Hematopoietic multipotent progenitor cell treated with erythropoietin and hydrocortisone succinate and interleukin-3 and kit ligand, for 17 days (in vitro differentiated cells): ENCODE measurements at regions not wholly inside any gene's neighbourhood (a gene's known extent, or its start where the extent isn't known, plus 50 kb on each side); places are given as distances from the start of the nearest gene placed in this dataset.
A peak's percentile ranks its signal among the peaks of the same experiment; 100 is the strongest.

ENCODE experiments used
- DNase-seq: peaks from one replicate; pipeline ENCODE4 v3.0.0-alpha.2; 2015; ENCODE audit warnings: low spot score

DNA sequence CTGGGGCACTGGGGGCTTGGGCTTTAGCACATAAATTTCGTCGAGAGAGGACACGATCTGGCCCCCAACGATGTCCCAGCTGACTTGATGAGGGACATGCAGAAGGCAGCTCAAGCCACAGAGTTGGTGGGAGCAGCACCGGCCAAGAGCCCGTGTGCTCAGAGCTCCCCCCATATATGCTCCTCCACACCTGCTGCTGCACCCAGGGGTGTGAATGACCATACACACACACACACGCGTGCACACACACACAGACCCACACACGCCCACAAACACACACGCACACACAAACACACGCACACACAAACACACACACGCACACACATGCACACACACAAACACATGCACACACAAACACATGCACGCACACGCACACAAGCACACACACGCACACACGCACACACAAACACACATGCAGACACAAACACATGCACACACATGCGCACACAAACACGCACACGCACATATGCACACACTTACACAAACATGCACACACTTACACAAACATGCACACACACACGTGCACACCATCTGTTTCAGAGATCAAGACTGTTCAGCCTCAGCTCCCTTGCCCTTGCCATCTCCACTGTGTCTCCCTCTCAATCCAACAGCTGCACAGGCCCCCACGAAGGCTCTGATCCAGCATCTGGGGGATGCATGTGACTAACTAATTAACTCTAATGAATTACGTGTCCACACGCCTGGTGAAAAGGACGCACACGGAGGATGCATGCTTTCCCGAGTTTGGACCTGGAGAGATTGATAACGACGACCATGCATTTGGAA lies 85.6 kb upstream of the TNRC6C start:
- DNase-seq = no peak

DNA sequence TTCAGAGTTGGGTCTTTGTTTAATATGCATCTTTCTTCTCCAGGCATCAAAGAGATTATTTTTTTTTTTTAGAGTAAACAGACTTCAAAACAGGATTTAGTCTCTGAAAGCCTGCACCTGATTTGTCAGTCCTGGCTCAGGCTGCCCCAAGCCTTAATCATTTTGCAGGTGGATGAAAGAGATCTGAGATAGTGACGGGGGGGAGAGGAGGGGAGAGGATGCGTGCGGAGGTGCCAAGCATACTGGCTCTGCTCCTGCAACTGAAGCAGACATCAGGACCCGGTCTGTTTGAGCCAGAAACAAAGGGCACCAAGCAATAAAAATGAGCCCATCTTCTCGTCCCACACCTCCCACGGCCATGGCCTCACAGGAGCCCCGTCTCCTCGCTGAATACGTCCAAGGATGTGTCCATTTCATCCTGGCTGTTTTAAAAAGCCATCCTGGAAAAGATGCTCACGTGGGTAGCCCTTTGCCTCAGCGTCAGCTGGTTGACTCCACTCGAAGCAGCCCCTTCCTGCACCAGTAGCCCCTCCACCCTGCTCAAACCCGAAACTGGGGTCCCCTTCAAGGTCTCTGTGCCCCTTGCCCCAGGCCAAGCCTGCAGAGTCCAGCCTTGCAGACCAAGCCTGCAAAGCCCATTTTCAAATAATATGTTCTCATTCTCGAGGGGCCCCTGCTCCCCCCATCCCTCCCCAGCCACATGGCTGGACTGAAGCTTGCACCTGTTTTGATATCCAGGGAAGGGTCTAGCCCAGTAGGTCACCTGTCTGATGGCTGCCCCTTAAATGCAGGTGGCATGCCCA lies 84.8 kb upstream of the TNRC6C start:
- no peak for DNase-seq

DNA sequence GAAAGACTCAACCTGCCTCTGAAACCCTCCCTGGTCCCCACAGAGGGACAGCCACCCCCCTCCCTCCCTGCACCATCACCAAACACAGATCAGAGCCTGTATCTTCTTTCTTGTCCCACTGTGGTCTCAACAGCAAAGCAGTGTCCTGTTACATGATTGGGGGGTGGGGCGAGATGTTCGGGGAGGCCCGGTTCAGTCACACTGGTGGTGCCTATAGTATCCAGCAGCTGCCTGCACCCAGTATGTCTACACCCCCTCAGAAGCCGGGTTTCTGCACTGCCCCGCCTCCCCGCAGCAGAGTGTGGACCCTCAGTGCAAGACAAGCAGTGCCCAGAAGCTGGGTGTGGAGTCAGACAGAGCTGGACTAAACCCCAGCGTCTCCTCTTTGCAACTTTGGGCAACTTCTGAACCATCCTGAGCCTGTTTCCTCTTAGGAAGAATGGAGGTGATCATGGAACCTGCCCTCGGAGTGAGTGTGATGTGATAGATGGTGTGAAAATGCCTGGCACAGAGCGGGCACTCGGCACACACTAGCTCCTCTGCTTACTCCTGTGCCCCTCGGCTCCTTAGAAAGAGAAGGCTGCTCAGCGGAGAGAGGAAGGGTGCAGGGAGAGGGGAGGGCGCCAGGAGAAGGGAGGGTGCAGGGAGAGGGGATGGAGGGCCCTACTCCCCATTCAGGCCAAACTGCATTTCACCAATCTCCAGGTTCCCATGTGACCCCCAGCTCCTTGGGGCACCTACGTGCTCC lies 84.0 kb upstream of the TNRC6C start:
- no peak for DNase-seq

GRCh38 chr17:77875051-77875780 lies 83.3 kb upstream of the TNRC6C start:
- no peak for DNase-seq

- DNase-seq = peak; percentile 50
Measured at GRCh38 chr17:77875881-77876509, 82.5 kb upstream of the TNRC6C start.

DNA sequence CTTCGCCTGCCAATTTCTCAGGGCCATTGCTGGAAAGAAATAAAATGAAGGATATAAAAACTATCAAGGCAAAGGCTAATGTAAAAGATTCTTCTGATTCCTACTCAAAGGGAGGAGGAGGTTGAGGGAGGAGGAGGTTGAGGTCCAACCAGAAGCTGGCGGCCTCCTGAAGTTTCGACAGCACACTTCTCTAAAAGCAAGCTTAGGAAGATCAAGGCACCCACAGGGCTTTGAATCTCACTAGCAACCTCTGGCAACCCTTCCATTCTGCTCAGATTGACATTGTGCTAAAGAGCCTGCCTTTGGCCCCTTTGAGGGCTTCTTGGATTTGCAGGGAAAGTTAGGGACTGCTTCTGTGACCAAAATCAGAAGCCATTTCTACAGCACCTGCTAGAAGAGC lies 81.5 kb upstream of the TNRC6C start:
- no peak for DNase-seq

DNA sequence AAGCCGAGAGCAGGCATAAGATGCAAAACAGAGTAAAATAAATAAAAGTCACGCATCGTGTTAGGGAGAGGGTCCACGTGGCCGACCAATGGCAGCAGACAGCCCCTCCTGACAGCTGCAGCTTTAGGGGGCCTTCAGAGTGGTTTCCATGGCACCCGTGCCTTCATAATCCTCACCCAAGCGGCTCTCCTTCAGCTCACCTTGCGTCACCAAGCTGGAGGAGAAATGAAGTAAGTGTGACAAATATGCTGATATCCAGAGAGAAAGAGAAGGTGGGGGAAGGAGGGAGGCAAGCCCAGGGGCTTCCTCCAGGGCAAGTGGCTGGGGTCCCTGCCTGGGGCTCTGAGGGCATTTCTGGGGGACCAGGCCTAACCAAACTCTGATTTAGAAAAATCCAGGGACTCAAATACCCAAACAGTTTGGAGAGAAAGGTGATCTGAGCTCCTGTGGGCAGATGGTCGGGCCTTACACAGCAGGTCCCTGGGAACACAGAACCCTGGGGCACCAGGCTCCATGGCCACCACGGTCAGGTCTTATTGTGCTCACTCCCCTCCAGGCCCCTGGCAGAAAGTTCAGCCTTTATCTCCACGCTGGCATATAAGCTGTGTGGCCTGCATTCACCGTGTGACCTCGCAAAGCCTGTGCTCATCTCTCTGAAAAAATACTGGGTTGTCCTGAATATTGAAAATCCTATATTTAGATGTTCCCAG lies 80.7 kb upstream of the TNRC6C start:
- no peak for DNase-seq

DNA sequence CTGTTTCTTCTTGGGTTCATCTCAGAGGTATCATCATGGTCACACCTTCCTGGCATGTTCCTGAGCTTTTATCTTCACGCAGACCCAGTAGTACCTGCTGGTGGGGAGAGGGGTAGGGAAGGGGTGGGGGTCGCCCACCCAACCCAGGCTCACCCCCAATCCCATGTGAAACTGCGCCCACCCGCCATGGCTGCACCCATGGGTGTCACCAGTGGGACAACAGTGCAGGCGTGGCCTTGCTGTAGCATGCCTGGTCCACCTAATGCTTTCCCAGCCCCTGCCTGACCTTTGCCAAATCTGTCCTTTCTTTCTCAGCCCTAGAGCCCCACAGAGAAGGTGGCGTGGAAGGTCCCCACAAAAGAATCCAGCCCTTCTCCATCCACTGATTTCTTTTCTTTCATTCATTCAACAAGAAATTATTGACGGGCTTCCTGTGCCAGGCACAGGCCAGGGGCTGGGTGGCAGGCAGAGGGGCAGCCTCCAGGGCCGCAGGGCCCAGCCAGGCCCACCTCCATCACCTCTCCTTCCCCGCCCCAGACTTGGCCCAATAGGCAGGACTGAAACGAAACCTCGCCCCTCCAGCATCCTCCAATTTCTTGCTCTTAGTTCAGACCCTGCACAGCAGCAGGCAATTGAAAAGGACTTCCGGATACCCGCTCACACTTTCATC lies 79.1 kb upstream of the TNRC6C start:
- DNase-seq = no peak

DNA sequence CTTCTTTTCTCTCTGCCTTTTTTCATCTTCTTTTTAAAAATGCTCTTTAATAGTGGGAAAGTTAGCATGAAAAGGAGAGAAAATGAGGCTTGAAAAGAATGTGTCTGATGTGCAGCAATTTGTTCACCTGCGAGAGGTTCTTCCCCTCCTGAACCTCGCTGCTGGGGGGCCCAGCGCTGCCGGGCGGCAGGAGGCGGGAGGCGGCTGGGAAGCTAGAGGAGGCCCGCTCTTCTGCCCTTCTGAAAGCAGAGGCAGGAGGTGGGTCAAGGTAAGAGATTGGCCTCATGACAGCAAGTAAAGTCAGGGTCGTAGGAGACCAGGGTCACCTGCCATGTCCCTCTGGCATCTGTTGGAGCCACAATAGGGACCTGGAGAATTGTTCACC lies 78.6 kb upstream of the TNRC6C start:
- no peak for DNase-seq

- DNase-seq = no peak
Measured at GRCh38 chr17:77880711-77881450, 77.6 kb upstream of the TNRC6C start.

DNA sequence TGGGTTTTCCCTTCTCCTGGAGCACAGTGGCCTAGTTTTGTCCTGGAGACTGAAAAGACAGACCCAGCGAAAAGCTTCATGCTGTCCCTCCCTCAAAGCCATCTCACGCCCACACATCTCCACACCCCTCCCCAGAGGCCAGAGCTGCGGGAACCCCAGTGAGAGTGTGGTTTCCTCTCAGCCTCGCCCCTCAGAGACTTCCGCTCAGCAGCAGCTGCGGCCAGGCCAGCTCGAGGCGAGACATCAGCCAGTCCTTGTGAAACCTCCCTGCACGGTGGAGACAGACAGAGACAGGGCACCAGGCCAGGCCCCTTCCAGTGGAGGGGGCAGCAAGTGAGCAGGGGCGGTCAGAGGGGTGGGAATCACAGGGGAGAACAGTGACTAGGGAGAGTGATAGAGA lies 77.0 kb upstream of the TNRC6C start:
- DNase-seq = no peak

DNA sequence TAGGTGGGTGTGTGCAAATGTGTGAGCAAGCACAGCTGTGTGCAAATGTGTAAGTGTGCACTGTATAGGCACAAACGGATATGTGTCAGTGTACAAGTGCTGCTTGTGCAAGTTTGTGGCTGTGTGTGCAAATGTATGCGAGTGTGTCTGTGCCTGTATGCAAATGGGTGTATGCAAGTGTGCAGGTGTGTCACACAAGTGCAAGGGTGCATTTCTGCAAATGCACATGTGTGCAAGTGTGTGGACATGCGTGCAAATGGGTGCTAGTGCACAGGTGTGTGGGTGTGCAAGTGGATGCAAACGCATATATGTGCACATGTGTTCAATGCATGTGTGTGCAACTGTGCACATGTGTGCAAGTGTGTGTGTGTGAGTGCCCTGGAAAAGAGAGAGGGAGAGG lies 76.5 kb upstream of the TNRC6C start:
- no peak for DNase-seq

DNA sequence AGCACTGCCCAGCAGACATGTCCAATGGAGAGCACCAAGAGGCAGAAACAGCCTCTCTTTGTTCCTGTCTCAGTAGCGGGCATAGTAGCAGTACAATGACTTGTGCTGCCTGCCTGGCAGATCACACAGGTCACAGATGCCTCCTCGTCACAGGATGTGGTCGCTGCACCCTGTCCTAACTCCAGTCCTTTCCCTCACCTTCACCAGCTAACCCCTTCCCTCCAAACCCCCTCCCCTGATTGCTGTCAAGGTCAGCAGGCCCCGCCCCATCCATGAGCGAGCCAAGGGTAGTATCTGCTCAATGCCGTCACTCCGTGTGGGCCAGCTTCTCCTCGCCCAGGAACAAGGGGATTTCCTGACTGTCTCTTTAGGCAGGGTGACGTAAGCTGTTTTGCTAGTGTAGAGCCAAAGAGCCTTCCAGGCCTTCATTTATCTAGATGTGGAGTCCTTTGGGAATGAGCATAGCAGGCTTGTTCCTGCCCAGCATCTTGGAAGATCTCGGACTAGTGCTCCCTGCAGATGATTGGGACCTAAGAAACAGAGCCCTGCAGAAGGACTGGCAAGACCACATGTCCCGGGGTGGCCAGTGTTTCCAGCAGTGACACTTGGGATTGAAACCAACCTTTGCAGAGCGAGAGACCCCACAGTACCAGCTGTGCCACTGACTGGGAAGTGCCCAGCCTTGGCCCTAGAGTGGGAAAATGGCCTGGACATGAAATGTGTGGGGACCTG lies 75.9 kb upstream of the TNRC6C start:
- DNase-seq = no peak

DNA sequence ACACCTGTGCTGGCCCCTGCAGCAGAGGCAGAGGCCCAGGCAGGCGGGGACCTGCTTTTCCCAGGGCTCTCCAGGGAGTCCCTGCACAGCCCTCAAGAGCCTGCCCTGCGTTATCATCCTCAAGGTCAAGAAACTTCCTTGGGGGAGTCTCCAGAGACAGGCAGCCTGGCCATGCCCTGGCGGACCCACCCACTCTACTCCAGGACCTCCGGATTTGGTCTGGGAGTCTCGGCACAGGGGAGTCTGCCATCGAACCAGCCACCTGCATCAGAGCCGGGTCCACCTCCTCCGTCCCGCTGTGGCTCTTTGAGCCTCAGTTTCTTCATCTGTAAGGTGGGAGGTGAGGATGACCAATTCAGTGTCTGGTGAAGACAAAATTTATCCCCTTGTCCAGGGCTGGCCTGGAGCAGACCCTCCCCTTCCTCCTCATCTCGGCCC lies 75.3 kb upstream of the TNRC6C start:
- no peak for DNase-seq

GRCh38 chr17:77884019-77884418 lies 74.5 kb upstream of the TNRC6C start:
- no peak for DNase-seq

DNA sequence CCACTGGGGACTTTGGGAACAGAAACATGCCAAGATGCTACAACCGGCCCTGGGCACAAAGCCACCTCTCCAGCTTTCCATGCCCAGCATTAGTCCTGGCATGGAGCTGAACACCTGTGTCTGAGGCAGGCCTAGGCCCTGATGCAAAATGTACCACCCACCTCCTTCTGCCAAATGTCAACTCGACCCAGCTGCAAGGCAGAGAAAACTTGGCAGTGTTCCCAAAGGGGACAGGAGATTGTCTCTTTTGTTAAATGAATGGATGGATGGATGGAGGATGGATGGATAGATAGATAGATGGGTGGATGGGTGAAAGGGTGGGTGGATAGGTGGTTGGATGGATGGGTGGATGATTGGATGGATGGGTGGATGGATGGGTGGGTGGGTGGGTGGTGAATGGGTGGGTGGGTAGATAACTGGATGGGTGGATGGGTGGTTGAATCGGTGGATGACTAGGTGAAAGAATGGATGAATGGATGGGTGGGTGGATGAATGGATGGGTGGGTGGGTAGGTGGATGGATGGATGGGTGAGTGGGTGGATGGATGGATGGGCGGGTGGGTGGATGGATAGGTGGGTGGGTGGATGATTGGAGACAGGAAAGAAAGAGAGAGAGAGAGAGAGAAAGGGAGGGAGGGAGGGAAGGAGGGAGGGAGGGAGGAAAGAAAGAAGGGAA lies 73.4 kb upstream of the TNRC6C start:
- no peak for DNase-seq

DNA sequence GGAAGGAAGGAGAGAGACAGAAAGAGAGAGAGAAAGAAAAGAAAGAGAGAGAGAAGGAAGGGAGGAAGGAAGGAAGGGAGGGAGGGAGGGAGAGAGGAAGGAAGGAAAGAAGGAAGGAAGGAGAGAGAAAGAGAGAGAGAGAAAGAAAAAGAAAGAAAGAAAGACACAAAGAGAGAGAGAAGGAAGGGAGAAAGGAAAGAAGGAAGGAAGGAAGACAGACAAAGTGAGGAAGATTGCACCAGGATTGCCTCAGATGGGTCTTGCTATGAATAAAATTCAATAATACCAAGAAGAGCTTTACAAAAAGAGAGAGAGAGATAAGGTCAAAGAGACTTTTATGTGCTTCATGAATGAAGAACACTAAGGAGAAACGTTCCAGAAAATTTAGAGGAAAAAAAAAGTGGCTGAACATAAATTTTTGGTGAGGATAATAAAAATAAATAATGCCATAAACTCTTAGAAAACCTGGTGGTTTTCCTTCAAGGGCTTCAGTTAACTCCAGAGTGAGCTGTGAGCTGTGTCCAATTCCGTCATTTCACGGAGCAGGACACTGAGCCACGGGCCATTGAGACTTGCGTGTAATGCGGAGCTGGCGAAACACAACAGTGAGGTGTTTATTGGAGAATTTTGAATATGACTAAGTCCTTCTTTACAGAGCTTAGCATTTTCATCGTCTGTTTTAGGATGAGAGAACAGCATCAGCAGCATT lies 72.7 kb upstream of the TNRC6C start:
- no peak for DNase-seq

- DNase-seq = no peak
Measured at GRCh38 chr17:77886387-77886728, 72.1 kb upstream of the TNRC6C start.
